Amniotic epithelial cell (primary cell): ENCODE measurements at regions not wholly inside any gene's neighbourhood (a gene's known extent, or its start where the extent isn't known, plus 50 kb on each side); places are given as distances from the start of the nearest gene placed in this dataset.

ENCODE experiments used
- DNase-seq: peaks from one replicate; pipeline ENCODE4 v3.0.0-alpha.2; 2010; ENCODE audit warnings: low read depth

DNA sequence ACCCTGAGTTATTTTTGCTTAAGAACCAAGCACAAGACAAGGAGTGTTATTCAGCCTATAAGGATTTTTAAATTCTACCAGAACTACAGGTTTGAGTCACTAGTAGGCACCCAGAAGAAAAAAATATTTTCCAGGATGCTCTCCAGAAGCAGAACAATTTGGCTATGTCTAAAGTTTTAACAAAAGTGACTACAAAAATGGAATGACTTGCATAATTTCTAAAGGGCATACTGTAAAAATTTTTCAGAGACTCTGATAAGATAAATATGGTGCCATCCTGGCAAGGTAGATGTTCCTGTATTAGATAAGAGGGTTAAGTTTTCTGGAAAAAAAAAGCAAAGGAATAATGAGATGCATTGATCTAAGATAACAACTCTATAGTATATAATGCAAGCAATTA, 68.6 kb upstream of the FAM9A start:
- DNase-seq = no peak

DNA sequence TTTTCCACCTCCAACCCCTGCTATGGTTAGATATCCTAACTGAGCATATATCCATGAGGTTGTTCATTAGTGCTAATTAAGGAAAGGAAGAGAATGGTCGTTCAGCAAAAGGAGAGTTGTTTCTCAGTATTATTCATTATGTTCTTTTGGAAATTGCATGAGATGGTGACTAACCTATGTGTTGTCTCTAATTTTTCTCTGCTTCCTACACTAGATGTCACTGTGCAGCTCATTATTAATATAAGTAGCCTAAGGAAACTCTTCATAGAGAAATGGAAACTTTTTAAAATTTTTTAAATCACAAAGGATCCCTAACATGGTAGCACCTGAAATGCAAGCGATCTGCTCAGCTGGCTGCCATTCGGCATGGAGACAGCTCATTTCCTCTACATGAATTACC, 67.7 kb upstream of the FAM9A start:
- peak; percentile 47 for DNase-seq

DNA sequence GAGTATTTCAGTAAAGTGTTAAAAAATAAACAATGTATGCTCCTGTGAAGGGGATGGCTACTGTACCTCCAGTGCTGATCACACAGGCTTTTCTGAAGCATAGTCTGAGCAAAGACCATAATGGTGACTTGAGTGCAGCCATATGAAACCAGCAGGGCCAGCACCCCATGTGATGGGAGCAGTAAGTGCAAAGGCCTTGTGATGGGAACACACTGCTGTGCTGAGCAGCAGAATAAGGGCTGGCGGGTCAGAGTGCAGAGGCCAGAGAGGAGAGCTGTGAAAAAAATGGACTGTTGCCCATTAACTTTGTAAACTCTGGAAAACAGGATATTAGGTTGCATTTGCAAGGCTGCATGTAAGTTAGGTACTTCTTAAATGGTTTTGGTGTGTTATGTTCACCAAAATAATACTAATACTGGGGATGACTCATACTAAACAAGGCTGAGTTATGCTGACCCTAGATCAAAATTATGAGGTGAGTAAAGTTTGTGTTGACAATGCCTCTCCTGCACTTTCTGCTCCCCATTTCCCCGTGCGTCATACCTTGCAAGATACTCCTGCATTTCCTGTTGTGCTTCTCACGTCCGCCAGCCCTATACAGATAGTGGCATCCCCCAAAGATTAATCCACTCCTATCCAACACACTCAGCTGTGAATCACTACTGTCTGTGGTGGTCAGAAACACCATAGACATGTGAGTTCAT, 67.0 kb upstream of the FAM9A start:
- DNase-seq = peak; percentile 90

DNA sequence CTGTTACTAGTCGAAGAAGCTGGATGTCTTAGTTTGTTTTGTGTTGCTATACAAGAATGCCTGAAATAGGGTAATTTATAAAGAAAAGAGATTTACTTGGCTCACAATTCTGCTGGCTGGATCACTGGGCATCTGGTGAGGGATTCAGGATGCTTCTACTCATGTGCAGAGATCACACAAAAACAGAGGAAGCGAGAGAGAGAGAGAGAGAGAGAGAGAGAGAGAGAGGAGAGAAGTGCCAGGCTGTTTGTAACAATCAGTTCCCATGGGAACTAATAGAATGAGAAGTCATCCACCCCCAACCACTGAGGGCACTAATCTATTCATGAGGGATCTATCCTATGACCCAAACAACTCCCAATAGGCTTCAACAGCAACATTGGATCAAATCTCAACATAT, 66.2 kb upstream of the FAM9A start:
- no peak for DNase-seq

DNA sequence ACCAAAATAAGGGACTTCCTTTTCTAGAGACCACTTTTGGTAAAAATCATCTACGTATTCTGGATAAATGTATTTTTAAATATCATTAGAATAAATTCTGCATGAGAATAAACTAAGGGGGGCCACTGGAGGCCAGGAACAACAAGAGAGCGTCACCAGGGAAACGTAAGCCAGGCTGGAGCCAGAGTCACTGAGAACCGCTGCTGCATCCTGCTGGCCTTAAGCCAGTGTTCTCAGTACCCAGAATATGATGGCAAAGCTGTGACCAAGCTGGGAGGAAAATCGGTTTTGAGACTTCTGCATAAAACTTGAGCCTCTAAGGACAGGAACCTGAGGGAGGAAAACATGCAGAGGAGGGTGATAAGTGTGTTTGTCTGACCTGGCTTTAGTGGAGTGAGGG, 63.0 kb upstream of the FAM9A start:
- no peak for DNase-seq

DNA sequence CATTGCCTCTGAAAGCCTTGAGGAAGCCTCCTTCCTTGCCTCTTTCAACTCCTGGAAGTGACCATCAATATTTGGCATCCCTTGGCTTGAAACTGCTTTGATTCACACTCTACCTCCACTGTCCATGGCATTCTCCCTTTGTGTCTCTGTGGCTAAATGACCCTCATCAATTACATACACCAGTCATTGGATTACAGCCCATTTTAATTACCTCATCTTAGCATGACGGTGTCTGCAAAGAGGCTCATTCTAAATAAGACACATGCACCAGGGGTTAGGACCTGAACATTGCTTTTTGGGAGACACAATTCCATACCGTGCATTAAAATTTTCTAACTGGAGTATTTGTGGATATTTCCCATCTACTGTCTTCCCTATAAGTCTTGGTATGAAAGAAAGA, 60.7 kb upstream of the FAM9A start:
- no peak for DNase-seq

DNA sequence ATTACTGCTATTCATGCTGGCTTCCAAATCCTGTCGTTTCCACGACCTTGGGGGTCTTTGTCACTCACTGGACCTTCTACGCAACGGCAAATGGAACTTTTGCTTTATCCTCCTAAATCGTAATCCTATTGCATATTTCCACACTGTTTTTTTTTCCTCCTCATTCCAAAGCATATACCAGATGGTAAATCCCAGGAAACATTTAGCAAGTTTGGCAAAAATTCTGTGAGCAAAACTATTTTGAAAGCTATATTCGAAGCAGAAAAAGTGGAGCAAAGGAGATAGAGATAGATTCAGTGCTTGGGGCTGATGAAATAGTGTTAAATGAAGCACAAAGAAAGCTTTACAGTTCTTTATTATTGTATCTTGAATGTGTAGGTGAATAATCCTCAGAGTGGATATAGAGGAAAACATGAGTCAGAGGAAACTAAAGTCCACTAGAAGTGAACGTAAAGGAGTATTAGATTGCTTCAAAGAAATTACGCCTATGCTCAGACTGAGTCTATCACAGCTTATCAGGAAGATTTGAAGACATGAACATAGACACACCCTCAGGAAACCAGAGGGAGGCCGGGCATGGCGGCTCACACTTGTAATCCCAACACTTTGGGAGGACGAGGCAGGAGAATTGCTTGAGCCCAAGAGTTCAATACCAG, 50.2 kb upstream of the FAM9A start:
- peak; percentile 16 for DNase-seq
